WTC11 (cell line): ENCODE measurements at regions not wholly inside any gene's neighbourhood (a gene's known extent, or its start where the extent isn't known, plus 50 kb on each side); places are given as distances from the start of the nearest gene placed in this dataset.
"Not testable (repeated sequence)": the region's sequence is repeated elsewhere in the genome, so short reads cannot be mapped to it uniquely, and the experiment has no call there.

Experiments used
- TF ChIP-seq, protein P1 (sequence below): fragments of 200-600 bp; IDR thresholded peaks from 2 replicates; pipeline ENCODE4 v1.8.0; 2022; ENCODE audit warnings: antibody characterized with exemption
- TF ChIP-seq, protein P2 (sequence below): sonication (generic); formaldehyde crosslinking; IDR thresholded peaks from 2 replicates; pipeline ENCODE4 v1.8.0; 2022; ENCODE audit warnings: mild to moderate bottlenecking, missing genetic modification reagents
- TF ChIP-seq, protein P3 (sequence below): sonication (generic); formaldehyde crosslinking; conservative IDR thresholded peaks from 2 replicates; pipeline ENCODE4 v1.8.1; 2022; ENCODE audit warnings: mild to moderate bottlenecking, missing genetic modification reagents

DNA sequence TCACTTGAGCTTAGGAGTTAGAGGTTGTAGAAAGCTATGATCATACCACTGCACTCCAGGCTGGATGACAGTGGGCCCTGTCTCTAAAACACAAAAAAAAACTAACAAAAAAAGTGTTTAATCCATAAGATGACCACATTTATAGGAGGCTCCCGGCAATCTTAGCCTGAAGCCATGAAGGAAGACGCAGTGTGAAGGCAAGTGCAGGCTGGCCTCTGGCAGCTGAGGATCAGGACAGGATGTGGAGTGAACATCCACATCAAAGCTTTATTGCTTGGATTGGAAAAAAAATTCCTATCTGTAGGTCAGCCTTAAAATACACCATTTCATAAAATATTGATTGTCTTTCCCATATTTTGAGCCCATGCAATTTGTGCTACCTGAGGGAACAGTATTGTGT is 115.9 kb upstream of the SIMC1 start:
- TF ChIP-seq, protein P1, sequence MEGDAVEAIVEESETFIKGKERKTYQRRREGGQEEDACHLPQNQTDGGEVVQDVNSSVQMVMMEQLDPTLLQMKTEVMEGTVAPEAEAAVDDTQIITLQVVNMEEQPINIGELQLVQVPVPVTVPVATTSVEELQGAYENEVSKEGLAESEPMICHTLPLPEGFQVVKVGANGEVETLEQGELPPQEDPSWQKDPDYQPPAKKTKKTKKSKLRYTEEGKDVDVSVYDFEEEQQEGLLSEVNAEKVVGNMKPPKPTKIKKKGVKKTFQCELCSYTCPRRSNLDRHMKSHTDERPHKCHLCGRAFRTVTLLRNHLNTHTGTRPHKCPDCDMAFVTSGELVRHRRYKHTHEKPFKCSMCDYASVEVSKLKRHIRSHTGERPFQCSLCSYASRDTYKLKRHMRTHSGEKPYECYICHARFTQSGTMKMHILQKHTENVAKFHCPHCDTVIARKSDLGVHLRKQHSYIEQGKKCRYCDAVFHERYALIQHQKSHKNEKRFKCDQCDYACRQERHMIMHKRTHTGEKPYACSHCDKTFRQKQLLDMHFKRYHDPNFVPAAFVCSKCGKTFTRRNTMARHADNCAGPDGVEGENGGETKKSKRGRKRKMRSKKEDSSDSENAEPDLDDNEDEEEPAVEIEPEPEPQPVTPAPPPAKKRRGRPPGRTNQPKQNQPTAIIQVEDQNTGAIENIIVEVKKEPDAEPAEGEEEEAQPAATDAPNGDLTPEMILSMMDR: not testable (repeated sequence)
- TF ChIP-seq, protein P2, sequence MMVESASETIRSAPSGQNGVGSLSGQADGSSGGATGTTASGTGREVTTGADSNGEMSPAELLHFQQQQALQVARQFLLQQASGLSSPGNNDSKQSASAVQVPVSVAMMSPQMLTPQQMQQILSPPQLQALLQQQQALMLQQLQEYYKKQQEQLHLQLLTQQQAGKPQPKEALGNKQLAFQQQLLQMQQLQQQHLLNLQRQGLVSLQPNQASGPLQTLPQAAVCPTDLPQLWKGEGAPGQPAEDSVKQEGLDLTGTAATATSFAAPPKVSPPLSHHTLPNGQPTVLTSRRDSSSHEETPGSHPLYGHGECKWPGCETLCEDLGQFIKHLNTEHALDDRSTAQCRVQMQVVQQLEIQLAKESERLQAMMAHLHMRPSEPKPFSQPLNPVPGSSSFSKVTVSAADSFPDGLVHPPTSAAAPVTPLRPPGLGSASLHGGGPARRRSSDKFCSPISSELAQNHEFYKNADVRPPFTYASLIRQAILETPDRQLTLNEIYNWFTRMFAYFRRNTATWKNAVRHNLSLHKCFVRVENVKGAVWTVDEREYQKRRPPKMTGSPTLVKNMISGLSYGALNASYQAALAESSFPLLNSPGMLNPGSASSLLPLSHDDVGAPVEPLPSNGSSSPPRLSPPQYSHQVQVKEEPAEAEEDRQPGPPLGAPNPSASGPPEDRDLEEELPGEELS: not testable (repeated sequence)
- TF ChIP-seq, protein P3, sequence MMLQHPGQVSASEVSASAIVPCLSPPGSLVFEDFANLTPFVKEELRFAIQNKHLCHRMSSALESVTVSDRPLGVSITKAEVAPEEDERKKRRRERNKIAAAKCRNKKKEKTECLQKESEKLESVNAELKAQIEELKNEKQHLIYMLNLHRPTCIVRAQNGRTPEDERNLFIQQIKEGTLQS (CRISPR knock-in tag): not testable (repeated sequence)
